ENCODE measurements at regions not wholly inside any gene's neighbourhood (a gene's known extent, or its start where the extent isn't known, plus 50 kb on each side); places are given as distances from the start of the nearest gene placed in this dataset.
"Not testable (repeated sequence)": the region's sequence is repeated elsewhere in the genome, so short reads cannot be mapped to it uniquely, and the experiment has no call there.

DNA sequence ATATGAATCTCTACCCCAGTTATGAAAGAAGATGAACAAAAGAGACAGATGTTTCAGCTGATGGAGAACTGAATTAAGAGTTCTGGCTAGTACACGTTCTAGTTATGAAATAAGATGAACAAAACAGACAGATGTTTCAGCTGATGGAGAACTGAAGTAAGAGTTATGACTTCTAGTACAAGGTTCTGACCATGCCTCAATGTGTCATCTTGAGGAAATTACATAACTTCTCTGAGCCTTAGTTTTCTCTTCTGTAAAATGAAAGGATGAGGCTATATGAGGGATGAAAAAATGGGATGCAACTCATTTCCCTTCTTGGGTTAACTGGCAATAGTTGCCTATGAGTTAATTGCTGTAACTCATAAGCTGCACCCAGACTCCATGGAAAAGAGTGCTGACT, 92.9 kb upstream of the WDR75 start:
- Mint-ChIP-seq H3K27me3 (no peaks in the 10 kb centered on the region), H3K9me3 (no peaks in the 10 kb centered on the region), H3K4me1 (ENCODE audit: low read depth) (peaks cover 5% of the 10 kb centered on the region), H3K36me3 (ENCODE audit: low read depth) (no peaks in the 10 kb centered on the region), H3K27ac (no peak overlapping the region), H3K4me3 (no peak overlapping the region)
- intact Hi-C loops (cut with micrococcal nuclease), result no loop called here

GRCh38 chr2:189350540-189351209, 90.6 kb upstream of the WDR75 start:
- H3K36me3 Mint-ChIP-seq (ENCODE audit: low read depth), result no peaks in the 10 kb centered on the region
- intact Hi-C loops (cut with micrococcal nuclease), result no loop called here
- peaks cover 5% of the 10 kb centered on the region for H3K4me1 Mint-ChIP-seq (ENCODE audit: low read depth)
- no peak overlapping the region for H3K4me3 Mint-ChIP-seq
- H3K9me3 Mint-ChIP-seq, result no peaks in the 10 kb centered on the region
- H3K27me3 Mint-ChIP-seq, result no peaks in the 10 kb centered on the region
- H3K27ac Mint-ChIP-seq, result no peak overlapping the region

- H3K4me1 Mint-ChIP-seq (ENCODE audit: low read depth); H3K27ac Mint-ChIP-seq; H3K9me3 Mint-ChIP-seq; H3K36me3 Mint-ChIP-seq (ENCODE audit: low read depth); intact Hi-C loops (cut with micrococcal nuclease); H3K27me3 Mint-ChIP-seq; H3K4me3 Mint-ChIP-seq: not testable (repeated sequence)
Observed at GRCh38 chr2:189351933-189352332, 89.3 kb upstream of the WDR75 start.

DNA sequence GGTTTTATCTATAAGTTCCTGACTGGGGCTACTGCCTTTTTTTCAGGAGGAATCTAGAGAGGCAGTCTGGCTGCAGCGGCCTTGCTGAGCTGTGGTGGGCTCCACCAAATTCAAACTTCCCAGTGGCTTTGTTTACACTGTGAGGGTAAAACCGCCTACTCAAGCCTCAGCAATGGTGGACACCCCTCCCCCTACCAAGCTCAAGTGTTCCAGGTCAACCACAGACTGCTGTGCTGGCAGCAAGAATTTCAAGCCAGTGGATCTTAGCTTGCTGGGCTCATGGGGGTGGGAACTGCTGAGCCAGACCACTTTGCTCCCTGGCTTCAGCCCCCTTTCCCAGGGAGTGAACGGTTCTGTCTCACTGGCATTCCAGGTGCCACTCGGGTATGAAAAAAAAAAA, 83.9 kb upstream of the WDR75 start:
- H3K4me1 Mint-ChIP-seq (ENCODE audit: low read depth); H3K27ac Mint-ChIP-seq; H3K9me3 Mint-ChIP-seq; H3K36me3 Mint-ChIP-seq (ENCODE audit: low read depth); H3K4me3 Mint-ChIP-seq; intact Hi-C loops (cut with micrococcal nuclease); H3K27me3 Mint-ChIP-seq: not testable (repeated sequence)

- intact Hi-C loops (cut with micrococcal nuclease), result no loop called here
- Mint-ChIP-seq H3K27ac (no peak overlapping the region), H3K4me1 (ENCODE audit: low read depth) (peaks cover 6% of the 10 kb centered on the region)
Observed at GRCh38 chr2:189360861-189361260, 80.4 kb upstream of the WDR75 start.

DNA sequence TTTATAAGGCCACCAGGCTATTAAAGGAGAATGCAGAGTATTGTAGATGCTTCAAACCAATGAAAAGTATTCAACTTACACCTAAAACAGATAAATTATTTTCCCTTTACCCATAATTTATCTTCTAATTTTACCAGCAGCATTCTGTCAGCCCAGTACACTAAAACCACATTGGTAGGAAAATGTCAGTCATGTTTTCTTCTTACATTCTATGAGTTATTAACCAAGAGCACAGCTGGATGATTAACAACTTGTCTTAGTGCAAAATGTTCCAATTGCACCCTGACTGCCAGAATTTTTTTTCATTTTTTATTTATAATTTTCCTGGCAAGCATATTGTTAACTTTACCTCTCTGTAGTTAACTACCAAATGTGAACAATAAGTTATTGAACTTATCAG, 79.0 kb upstream of the WDR75 start:
- Mint-ChIP-seq H3K4me1 (ENCODE audit: low read depth) (peaks cover 6% of the 10 kb centered on the region), H3K4me3 (no peak overlapping the region), H3K27ac (no peak overlapping the region), H3K27me3 (peaks cover 1% of the 10 kb centered on the region), H3K9me3 (no peaks in the 10 kb centered on the region), H3K36me3 (ENCODE audit: low read depth) (no peaks in the 10 kb centered on the region)
- intact Hi-C loops (cut with micrococcal nuclease), result no loop called here

More at GRCh38 chr2:189360861-189361260, 80.4 kb upstream of the WDR75 start:
- H3K27me3 Mint-ChIP-seq, result peaks cover 1% of the 10 kb centered on the region
- H3K9me3 Mint-ChIP-seq, result no peaks in the 10 kb centered on the region
- no peaks in the 10 kb centered on the region for H3K36me3 Mint-ChIP-seq (ENCODE audit: low read depth)
- no peak overlapping the region for H3K4me3 Mint-ChIP-seq

DNA sequence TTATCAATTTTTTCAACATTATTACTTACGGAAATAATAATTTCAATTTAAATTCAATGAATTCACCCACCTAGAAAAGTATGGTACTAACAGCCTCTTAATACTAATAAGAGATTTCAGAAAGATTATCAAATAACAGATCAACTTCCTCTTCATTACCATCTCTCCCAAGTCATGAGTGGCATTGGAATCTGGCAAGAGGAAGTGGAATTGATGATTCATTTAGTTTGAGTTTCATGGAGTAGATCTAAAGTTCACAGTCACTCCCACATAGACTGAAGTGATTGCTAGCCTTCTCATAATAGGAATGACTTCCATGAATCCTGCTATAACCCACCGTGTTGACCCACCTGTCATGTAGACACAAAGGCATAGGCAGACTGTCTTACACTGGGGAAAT, 77.7 kb upstream of the WDR75 start:
- Mint-ChIP-seq H3K4me3 (no peak overlapping the region), H3K27ac (no peak overlapping the region), H3K27me3 (peaks cover 1% of the 10 kb centered on the region), H3K4me1 (ENCODE audit: low read depth) (peaks cover 6% of the 10 kb centered on the region), H3K9me3 (no peaks in the 10 kb centered on the region), H3K36me3 (ENCODE audit: low read depth) (no peaks in the 10 kb centered on the region)
- intact Hi-C loops (cut with micrococcal nuclease), result no loop called here

- Mint-ChIP-seq H3K27me3 (peaks cover 1% of the 10 kb centered on the region), H3K9me3 (no peaks in the 10 kb centered on the region), H3K36me3 (ENCODE audit: low read depth) (no peaks in the 10 kb centered on the region), H3K4me3 (no peak overlapping the region), H3K27ac (no peak overlapping the region), H3K4me1 (ENCODE audit: low read depth) (peaks cover 6% of the 10 kb centered on the region)
- intact Hi-C loops (cut with micrococcal nuclease), result no loop called here
Observed at GRCh38 chr2:189364607-189365006, 76.7 kb upstream of the WDR75 start.

DNA sequence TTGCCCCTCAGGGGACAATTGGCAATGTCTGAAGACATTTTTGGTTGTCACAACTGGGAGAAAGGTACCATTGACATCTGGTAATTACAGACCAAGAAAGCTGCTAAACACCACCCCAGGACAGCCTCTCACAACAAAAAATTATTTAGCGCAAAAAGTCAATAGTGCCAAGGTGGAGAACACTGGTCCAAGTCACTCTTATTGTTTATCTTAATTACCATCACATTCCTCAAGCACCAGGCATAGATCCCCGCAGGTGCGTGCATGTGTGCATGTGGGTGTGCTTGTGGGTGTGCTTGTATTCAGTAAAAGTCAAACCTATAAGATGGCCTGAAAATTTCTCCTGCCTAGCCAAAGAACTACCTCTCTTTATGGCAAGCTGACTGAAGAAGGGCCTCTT, 74.9 kb upstream of the WDR75 start:
- Mint-ChIP-seq H3K36me3 (ENCODE audit: low read depth) (no peaks in the 10 kb centered on the region), H3K27me3 (peaks cover 1% of the 10 kb centered on the region), H3K9me3 (no peaks in the 10 kb centered on the region), H3K4me1 (ENCODE audit: low read depth) (peaks cover 6% of the 10 kb centered on the region), H3K27ac (no peak overlapping the region), H3K4me3 (no peak overlapping the region)
- intact Hi-C loops (cut with micrococcal nuclease), result no loop called here

GRCh38 chr2:189367343-189367742, 73.9 kb upstream of the WDR75 start:
- intact Hi-C loops (cut with micrococcal nuclease), result no loop called here
- no peak overlapping the region for H3K27ac Mint-ChIP-seq

DNA sequence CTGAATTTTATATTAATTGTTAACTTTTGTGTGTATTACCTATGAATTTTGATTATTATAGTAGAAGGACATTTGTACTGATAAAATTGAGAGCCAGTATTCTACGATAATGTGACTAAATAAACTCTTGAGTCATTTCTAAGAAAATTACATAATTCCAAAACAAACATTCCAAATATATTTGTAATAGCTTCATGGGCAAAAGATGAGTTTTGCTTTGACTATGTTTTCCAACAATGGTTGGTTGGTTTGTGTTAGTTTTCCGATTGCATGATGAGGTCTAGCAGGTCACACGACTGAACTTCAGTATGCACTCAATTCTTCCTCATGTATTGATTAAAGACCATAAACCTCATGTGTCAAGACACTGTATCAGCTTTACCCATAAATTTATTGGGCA, 71.7 kb upstream of the WDR75 start:
- H3K27me3 Mint-ChIP-seq, result peaks cover 1% of the 10 kb centered on the region
- H3K27ac Mint-ChIP-seq, result no peak overlapping the region
- no peaks in the 10 kb centered on the region for H3K36me3 Mint-ChIP-seq (ENCODE audit: low read depth)
- H3K4me1 Mint-ChIP-seq (ENCODE audit: low read depth), result no peaks in the 10 kb centered on the region
- H3K4me3 Mint-ChIP-seq, result no peak overlapping the region
- intact Hi-C loops (cut with micrococcal nuclease), result no loop called here
- no peaks in the 10 kb centered on the region for H3K9me3 Mint-ChIP-seq

More at GRCh38 chr2:189367343-189367742, 73.9 kb upstream of the WDR75 start:
- Mint-ChIP-seq H3K27me3 (peaks cover 1% of the 10 kb centered on the region), H3K36me3 (ENCODE audit: low read depth) (no peaks in the 10 kb centered on the region), H3K4me3 (no peak overlapping the region), H3K9me3 (no peaks in the 10 kb centered on the region), H3K4me1 (ENCODE audit: low read depth) (peaks cover 6% of the 10 kb centered on the region)

- H3K36me3 Mint-ChIP-seq (ENCODE audit: low read depth), result no peaks in the 10 kb centered on the region
- H3K27ac Mint-ChIP-seq, result no peak overlapping the region
- H3K27me3 Mint-ChIP-seq, result peaks cover 1% of the 10 kb centered on the region
- intact Hi-C loops (cut with micrococcal nuclease), result no loop called here
- no peak overlapping the region for H3K4me3 Mint-ChIP-seq
- H3K9me3 Mint-ChIP-seq, result no peaks in the 10 kb centered on the region
- no peaks in the 10 kb centered on the region for H3K4me1 Mint-ChIP-seq (ENCODE audit: low read depth)
Observed at GRCh38 chr2:189370719-189371118, 70.6 kb upstream of the WDR75 start.

GRCh38 chr2:189372688-189373257, 68.5 kb upstream of the WDR75 start:
- Mint-ChIP-seq H3K27me3 (no peaks in the 10 kb centered on the region), H3K9me3 (no peaks in the 10 kb centered on the region), H3K36me3 (ENCODE audit: low read depth) (no peaks in the 10 kb centered on the region), H3K27ac (no peak overlapping the region), H3K4me1 (ENCODE audit: low read depth) (no peaks in the 10 kb centered on the region), H3K4me3 (no peak overlapping the region)
- intact Hi-C loops (cut with micrococcal nuclease), result no loop called here

DNA sequence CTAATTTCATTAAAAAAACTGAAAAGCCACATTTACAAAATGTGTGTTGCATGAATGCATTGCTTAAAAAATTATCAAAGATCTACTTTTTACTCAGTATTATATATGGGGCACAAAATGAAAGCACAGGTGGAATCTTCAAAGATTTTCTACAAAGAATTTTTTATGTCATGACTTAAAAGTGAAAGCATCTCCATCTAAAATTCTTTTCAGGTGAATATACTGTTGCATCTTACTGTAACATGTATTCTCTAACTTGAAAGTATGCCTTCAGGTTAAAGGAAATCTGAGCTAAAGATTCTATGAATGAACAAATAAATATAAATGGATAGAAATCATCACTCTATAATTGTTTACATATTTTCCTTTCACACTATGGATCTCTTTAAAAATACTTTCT, 66.8 kb upstream of the WDR75 start:
- Mint-ChIP-seq H3K4me1 (ENCODE audit: low read depth) (no peaks in the 10 kb centered on the region), H3K36me3 (ENCODE audit: low read depth) (no peaks in the 10 kb centered on the region), H3K9me3 (no peaks in the 10 kb centered on the region), H3K4me3 (no peak overlapping the region), H3K27ac (no peak overlapping the region), H3K27me3 (no peaks in the 10 kb centered on the region)
- intact Hi-C loops (cut with micrococcal nuclease), result no loop called here

GRCh38 chr2:189375842-189376241, 65.4 kb upstream of the WDR75 start:
- Mint-ChIP-seq H3K36me3 (ENCODE audit: low read depth) (no peaks in the 10 kb centered on the region), H3K27me3 (no peaks in the 10 kb centered on the region), H3K27ac (no peak overlapping the region), H3K4me1 (ENCODE audit: low read depth) (no peaks in the 10 kb centered on the region), H3K4me3 (no peak overlapping the region), H3K9me3 (no peaks in the 10 kb centered on the region)
- intact Hi-C loops (cut with micrococcal nuclease), result no loop called here
